ENCODE measurements at regions not wholly inside any gene's neighbourhood (a gene's known extent, or its start where the extent isn't known, plus 50 kb on each side); places are given as distances from the start of the nearest gene placed in this dataset.

DNA sequence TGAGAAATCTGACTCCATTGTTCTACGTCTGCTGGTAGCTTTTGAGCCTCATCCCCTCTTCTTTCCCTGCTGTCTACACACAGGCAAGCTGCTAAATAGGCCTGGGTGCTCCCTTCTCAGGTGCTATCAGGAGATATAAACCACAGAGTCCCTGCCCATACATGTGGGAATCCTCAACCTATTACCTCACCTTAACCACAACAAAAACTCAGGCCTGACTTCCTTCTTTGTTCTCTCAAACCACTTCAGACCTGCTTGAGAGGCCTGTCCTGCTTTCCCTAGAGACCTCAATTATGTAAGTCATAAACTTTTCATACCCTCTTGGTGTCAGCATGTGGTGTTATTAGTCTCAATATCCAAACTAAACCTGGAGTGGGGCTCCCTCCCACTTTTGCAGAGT, 75.0 kb upstream of the MAGI2 start:
- H3K4me2 ChIP-seq (ENCODE audit: control insufficient read depth, insufficient read depth): no peak overlapping the region
- in situ Hi-C loops (cut with MboI): no loop called here

DNA sequence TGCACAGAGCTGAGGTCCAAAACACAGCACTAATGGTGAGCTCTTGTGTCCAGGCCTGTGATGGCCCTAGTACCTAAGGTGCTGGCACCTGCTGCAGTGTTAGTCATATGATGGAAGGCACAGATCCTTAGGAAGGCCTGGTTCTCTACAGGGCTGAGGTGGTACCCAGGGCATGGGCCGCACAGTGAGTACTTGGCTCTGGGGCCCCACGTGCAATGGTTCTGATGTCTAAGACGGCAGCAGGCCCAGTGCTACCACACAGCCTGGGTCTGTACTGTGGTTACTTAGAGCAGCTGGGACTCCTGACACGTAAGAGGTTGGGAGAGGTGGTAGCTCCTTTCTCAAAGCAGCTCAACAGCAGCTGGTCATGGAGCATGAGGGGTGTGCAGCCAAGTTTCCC, 70.6 kb upstream of the MAGI2 start:
- SMC1A ChIA-PET (ENCODE audit: uncharacterized antibody, unreplicated experiment): no interaction called here

More for the DNA sequence above, 75.0 kb upstream of the MAGI2 start:
- TF ChIP-seq IKZF2 (IDR thresholded peaks at IDR 0.05): peak; percentile 12 to 34; a peak in 2 of 4 replicates
- no peak; the same call in 1 of the 2 replicates for TF ChIP-seq IKZF1 (conservative IDR thresholded peaks at IDR 0.05)
- 0 out of 2 replicates have a peak, but pooled peaks have one; percentile 29 for TF ChIP-seq TCF7 (IDR thresholded peaks at IDR 0.05; ENCODE audit: borderline replicate concordance)
- no peak for TF ChIP-seq RFX5 (IDR thresholded peaks at IDR 0.05; ENCODE audit: low read depth, low read length)
- TF ChIP-seq MEF2B (IDR thresholded peaks at IDR 0.05; ENCODE audit: partially characterized antibody, poor library complexity, severe bottlenecking): peak; percentile 43
- peak; percentile 43; the same call in 1 of the 2 replicates for TF ChIP-seq RUNX3 (IDR thresholded peaks at IDR 0.05; ENCODE audit: low read length)
- TF ChIP-seq ATF7 (IDR thresholded peaks at IDR 0.05; ENCODE audit: low read depth): peak; percentile 22; the same call in 1 of the 2 replicates
- no peak for TF ChIP-seq WRNIP1 (IDR thresholded peaks at IDR 0.05; ENCODE audit: borderline replicate concordance, low read depth, low read length)
- TF ChIP-seq BHLHE40 (IDR thresholded peaks at IDR 0.05; ENCODE audit: borderline replicate concordance in 1 of 2, low read depth in 2 of 2, low read length in 1 of 2): peak in 1 of 2 experiments; percentile 37; a peak in 2 of 4 replicates
- TF ChIP-seq MEF2A (IDR thresholded peaks at IDR 0.05; ENCODE audit: insufficient read depth, low read depth, low read length): no peak
- no peak for TF ChIP-seq ESRRA (IDR thresholded peaks at IDR 0.05; ENCODE audit: low read length)
- DNase-seq (ENCODE audit: low read depth, low spot score) (no peak), ATAC-seq (peak; percentile 33; the same call in 2 of the 3 replicates), FAIRE-seq (no peak)
- Histone ChIP-seq H2AFZ (ENCODE audit: control insufficient read depth, low read depth, low read length) (no peak overlapping the region), H3K4me3 (no peak overlapping the region), H3K9ac (ENCODE audit: control insufficient read depth, insufficient read depth, low read length) (no peak overlapping the region), H3K4me1 (ENCODE audit: control insufficient read depth, insufficient read depth, low read length) (no peaks in the 10 kb centered on the region), H3K9me3 (replicated peaks; ENCODE audit: control insufficient read depth, insufficient read depth, low read length) (no peaks in the 10 kb centered on the region), H3K79me2 (ENCODE audit: control insufficient read depth, insufficient read depth, low read length) (no peaks in the 10 kb centered on the region), H3K36me3 (ENCODE audit: control insufficient read depth in 2 of 2, insufficient read depth in 2 of 2, low read length in 1 of 2) (no peaks in the 10 kb centered on the region), H3K27ac (ENCODE audit: control insufficient read depth, insufficient read depth) (no peak overlapping the region), H3K27me3 (replicated peaks in 1 of 2; ENCODE audit: control insufficient read depth in 2 of 2, insufficient read depth in 2 of 2, low read length in 1 of 2) (no peaks in the 10 kb centered on the region), H4K20me1 (ENCODE audit: control insufficient read depth, insufficient read depth) (no peaks in the 10 kb centered on the region)
- ChIA-PET CTCF (no interaction called here), POLR2A (no interaction called here), RAD21 (ENCODE audit: unreplicated experiment) (no interaction called here), SMC1A (ENCODE audit: uncharacterized antibody, unreplicated experiment) (no interaction called here)
- intact Hi-C loops (cut with micrococcal nuclease; ENCODE audit: unreplicated experiment): no loop called here
- WGBS (ENCODE audit: insufficient coverage, insufficient replicate concordance, low lambda C conversion rate, missing lambda C conversion rate): 0% methylated on average over 1 of the region's 1 CpG
- no TSS peak for BruUV-seq (replicated peaks)

More for the DNA sequence above, 70.6 kb upstream of the MAGI2 start:
- BruUV-seq (replicated peaks): no TSS peak
- no peak for ATAC-seq
- Histone ChIP-seq H3K9me3 (replicated peaks; ENCODE audit: control insufficient read depth, insufficient read depth, low read length) (no peaks in the 10 kb centered on the region), H3K36me3 (ENCODE audit: control insufficient read depth in 2 of 2, insufficient read depth in 2 of 2, low read length in 1 of 2) (no peaks in the 10 kb centered on the region), H3K4me1 (ENCODE audit: control insufficient read depth, insufficient read depth, low read length) (no peaks in the 10 kb centered on the region), H4K20me1 (ENCODE audit: control insufficient read depth, insufficient read depth) (no peaks in the 10 kb centered on the region), H2AFZ (ENCODE audit: control insufficient read depth, low read depth, low read length) (no peak overlapping the region), H3K27me3 (replicated peaks in 1 of 2; ENCODE audit: control insufficient read depth in 2 of 2, insufficient read depth in 2 of 2, low read length in 1 of 2) (no peaks in the 10 kb centered on the region), H3K27ac (ENCODE audit: control insufficient read depth, insufficient read depth) (no peak overlapping the region), H3K79me2 (ENCODE audit: control insufficient read depth, insufficient read depth, low read length) (no peaks in the 10 kb centered on the region), H3K4me2 (ENCODE audit: control insufficient read depth, insufficient read depth) (no peak overlapping the region), H3K4me3 (no peak overlapping the region), H3K9ac (ENCODE audit: control insufficient read depth, insufficient read depth, low read length) (no peak overlapping the region)
- CTCF ChIA-PET: no interaction called here
- WGBS (ENCODE audit: insufficient coverage, insufficient replicate concordance, low lambda C conversion rate, missing lambda C conversion rate): 35% methylated on average over 4 of the region's 4 CpGs
- no peak for DNase-seq (ENCODE audit: low read depth, low spot score)
- intact Hi-C loops (cut with micrococcal nuclease; ENCODE audit: unreplicated experiment) (no loop called here), in situ Hi-C loops (cut with MboI) (no loop called here)
- no peak for FAIRE-seq
- RAD21 ChIA-PET (ENCODE audit: unreplicated experiment): no interaction called here
- TF ChIP-seq NBN (IDR thresholded peaks at IDR 0.05) (no peak), GABPA (IDR thresholded peaks at IDR 0.05; ENCODE audit: low read depth) (no peak), LARP7 (IDR thresholded peaks at IDR 0.05) (no peak), PAX5 (IDR thresholded peaks at IDR 0.05; ENCODE audit: borderline replicate concordance, low read depth, low read length) (no peak), KAT2A (conservative IDR thresholded peaks at IDR 0.05; ENCODE audit: control insufficient read depth, low read depth, low read length) (no peak), CBFB (IDR thresholded peaks at IDR 0.05; ENCODE audit: low read depth) (no peak), FOXK2 (IDR thresholded peaks at IDR 0.05) (no peak), ZSCAN29 (IDR thresholded peaks at IDR 0.05) (no peak), CBX5 (IDR thresholded peaks at IDR 0.05; ENCODE audit: low read depth) (no peak), TBL1XR1 (IDR thresholded peaks at IDR 0.05; ENCODE audit: low read depth, low read length) (no peak), SMAD1 (IDR thresholded peaks at IDR 0.05; ENCODE audit: low read depth, partially characterized antibody) (no peak), EGR1 (IDR thresholded peaks at IDR 0.05; ENCODE audit: borderline replicate concordance in 1 of 2, low read depth in 2 of 2, low read length in 2 of 2) (no peak)
- TF ChIP-seq, protein P1, sequence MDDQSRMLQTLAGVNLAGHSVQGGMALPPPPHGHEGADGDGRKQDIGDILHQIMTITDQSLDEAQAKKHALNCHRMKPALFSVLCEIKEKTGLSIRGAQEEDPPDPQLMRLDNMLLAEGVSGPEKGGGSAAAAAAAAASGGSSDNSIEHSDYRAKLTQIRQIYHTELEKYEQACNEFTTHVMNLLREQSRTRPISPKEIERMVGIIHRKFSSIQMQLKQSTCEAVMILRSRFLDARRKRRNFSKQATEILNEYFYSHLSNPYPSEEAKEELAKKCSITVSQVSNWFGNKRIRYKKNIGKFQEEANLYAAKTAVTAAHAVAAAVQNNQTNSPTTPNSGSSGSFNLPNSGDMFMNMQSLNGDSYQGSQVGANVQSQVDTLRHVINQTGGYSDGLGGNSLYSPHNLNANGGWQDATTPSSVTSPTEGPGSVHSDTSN (IDR thresholded peaks at IDR 0.05; ENCODE audit: insufficient replicate concordance, low read depth, low read length): no peak
- POLR2A ChIA-PET: no interaction called here
